IgD-negative memory B cell (primary cell): ENCODE measurements at regions not wholly inside any gene's neighbourhood (a gene's known extent, or its start where the extent isn't known, plus 50 kb on each side); places are given as distances from the start of the nearest gene placed in this dataset.

Experiments
- H3K27ac Mint-ChIP-seq, 3 donors: one replicate each; pipeline ENCODE4 v1.8.0; 2020 to 2022; ENCODE audit warnings: mild to moderate bottlenecking in 3 of 3, mixed read lengths in 3 of 3, moderate library complexity in 1 of 3
- H3K27me3 Mint-ChIP-seq: one replicate; pipeline ENCODE4 v1.8.0; 2021; ENCODE audit warnings: mixed read lengths
- H3K36me3 Mint-ChIP-seq: one replicate; pipeline ENCODE4 v1.8.0; 2020; ENCODE audit warnings: mild to moderate bottlenecking, mixed read lengths
- H3K4me1 Mint-ChIP-seq, 3 donors: one replicate each; pipeline ENCODE4 v1.8.0; 2020 to 2022; ENCODE audit warnings: mixed read lengths in 3 of 3, mild to moderate bottlenecking in 1 of 3
- H3K4me3 Mint-ChIP-seq, 4 donors: one replicate each; pipeline ENCODE4 v1.8.0; 2020 to 2022; ENCODE audit warnings: mild to moderate bottlenecking in 4 of 4, mixed read lengths in 4 of 4, moderate library complexity in 3 of 4
- H3K9me3 Mint-ChIP-seq, 3 donors: one replicate each; pipeline ENCODE4 v1.8.0; 2020 to 2021; ENCODE audit warnings: mixed read lengths in 3 of 3, mild to moderate bottlenecking in 1 of 3

DNA sequence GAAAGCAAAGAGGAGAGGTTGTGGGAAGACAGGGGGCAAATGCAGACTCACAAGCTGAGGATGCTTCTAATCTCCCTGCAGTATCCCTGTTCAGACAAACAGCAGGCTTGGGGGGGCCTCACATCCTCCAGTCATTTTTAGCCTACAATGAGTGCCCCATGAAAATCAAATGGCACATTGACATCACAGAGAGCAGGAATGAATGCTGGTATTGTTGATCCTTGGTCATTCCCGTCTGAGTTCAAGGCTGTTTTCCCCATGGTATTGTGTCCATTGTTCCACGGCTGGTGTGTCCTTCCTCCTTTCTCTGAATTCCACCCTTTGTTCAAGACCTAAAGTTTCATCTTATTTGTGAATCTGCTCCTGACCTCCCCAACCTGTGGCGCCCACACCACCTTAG lies 545.6 kb downstream of the AJAP1 start:
- Mint-ChIP-seq H3K27ac (no peak overlapping the region), H3K9me3 (peaks cover 0 to 6% (median 0%) of the 10 kb centered on the region in 3 donors), H3K4me1 (no peaks in the 10 kb centered on the region), H3K4me3 (no peak overlapping the region), H3K27me3 (no peaks in the 10 kb centered on the region), H3K36me3 (no peaks in the 10 kb centered on the region)

- Mint-ChIP-seq H3K27ac (no peak overlapping the region), H3K4me1 (no peaks in the 10 kb centered on the region), H3K27me3 (no peaks in the 10 kb centered on the region), H3K36me3 (no peaks in the 10 kb centered on the region), H3K4me3 (no peak overlapping the region), H3K9me3 (peaks cover 0 to 6% (median 0%) of the 10 kb centered on the region in 3 donors)
Observed at GRCh38 chr1:5198328-5198727, 543.9 kb downstream of the AJAP1 start.

GRCh38 chr1:5191470-5191869 lies 537.1 kb downstream of the AJAP1 start:
- Mint-ChIP-seq H3K36me3 (no peaks in the 10 kb centered on the region), H3K9me3 (peaks cover 0 to 3% (median 0%) of the 10 kb centered on the region in 3 donors), H3K4me3 (no peak overlapping the region), H3K4me1 (no peaks in the 10 kb centered on the region), H3K27me3 (no peaks in the 10 kb centered on the region), H3K27ac (no peak overlapping the region)

GRCh38 chr1:5189384-5189783 lies 535.0 kb downstream of the AJAP1 start:
- H3K4me3 Mint-ChIP-seq: no peak overlapping the region

GRCh38 chr1:5165762-5166161 lies 511.4 kb downstream of the AJAP1 start:
- Mint-ChIP-seq H3K36me3 (peaks cover 2% of the 10 kb centered on the region), H3K27ac (no peak overlapping the region), H3K4me3 (no peak overlapping the region), H3K4me1 (peaks cover 0 to 2% (median 0%) of the 10 kb centered on the region in 3 donors), H3K27me3 (peaks cover 3% of the 10 kb centered on the region), H3K9me3 (peaks cover 0 to 4% (median 4%) of the 10 kb centered on the region in 3 donors)

More at GRCh38 chr1:5189384-5189783, 535.0 kb downstream of the AJAP1 start:
- Mint-ChIP-seq H3K4me1 (no peaks in the 10 kb centered on the region), H3K27ac (no peak overlapping the region), H3K36me3 (no peaks in the 10 kb centered on the region), H3K9me3 (no peaks in the 10 kb centered on the region), H3K27me3 (no peaks in the 10 kb centered on the region)

GRCh38 chr1:5164158-5164557 lies 509.7 kb downstream of the AJAP1 start:
- no peak overlapping the region for H3K27ac Mint-ChIP-seq
- H3K36me3 Mint-ChIP-seq: no peaks in the 10 kb centered on the region
- no peak overlapping the region for H3K4me3 Mint-ChIP-seq
- peaks cover 0 to 5% (median 4%) of the 10 kb centered on the region in 3 donors for H3K9me3 Mint-ChIP-seq
- peaks cover 3% of the 10 kb centered on the region for H3K27me3 Mint-ChIP-seq
- H3K4me1 Mint-ChIP-seq: no peaks in the 10 kb centered on the region

DNA sequence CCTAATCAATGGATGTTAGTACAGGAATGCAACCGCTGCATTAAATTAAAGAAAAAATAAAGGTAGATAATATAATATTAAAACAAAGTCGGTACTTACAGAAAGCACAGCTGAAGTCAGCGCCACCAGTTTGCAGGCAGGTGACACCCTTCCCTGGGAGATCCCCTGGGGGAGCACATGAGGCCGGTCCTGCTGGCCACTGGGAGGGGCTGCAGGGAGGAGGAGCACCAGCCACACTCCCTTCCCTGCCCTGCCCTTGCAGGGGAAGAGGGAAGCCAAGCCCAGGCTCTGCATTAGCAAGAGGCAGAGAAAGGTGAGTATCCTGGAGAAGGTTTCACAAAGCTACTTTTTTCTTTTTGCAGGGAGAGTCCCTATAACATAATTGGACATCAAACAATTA lies 507.0 kb downstream of the AJAP1 start:
- H3K36me3 Mint-ChIP-seq: no peaks in the 10 kb centered on the region
- no peaks in the 10 kb centered on the region for H3K4me1 Mint-ChIP-seq
- H3K9me3 Mint-ChIP-seq: peaks cover 0 to 6% (median 5%) of the 10 kb centered on the region in 3 donors
- H3K27ac Mint-ChIP-seq: no peak overlapping the region
- no peak overlapping the region for H3K4me3 Mint-ChIP-seq
- H3K27me3 Mint-ChIP-seq: no peaks in the 10 kb centered on the region

DNA sequence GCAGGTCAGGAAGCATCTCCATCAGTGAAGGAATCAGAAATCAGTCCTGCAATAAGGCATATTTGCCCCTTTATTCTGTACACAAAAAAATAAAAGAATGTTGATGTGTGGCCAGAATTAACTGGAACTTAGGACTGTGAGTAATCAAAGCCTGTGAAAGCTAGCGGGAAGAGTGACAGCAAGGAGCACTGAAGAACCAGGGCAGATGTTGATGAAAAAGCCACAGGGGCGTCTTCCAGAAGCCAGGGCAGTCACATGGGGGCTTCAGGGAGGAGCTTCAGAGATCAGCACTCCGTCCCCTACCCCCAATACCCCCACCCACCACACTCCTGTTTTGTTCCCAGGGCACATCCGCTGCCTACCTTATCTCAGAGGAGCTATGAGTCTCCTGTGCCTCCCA lies 502.8 kb downstream of the AJAP1 start:
- Mint-ChIP-seq H3K36me3 (peaks cover 1% of the 10 kb centered on the region), H3K4me3 (no peak overlapping the region), H3K4me1 (no peaks in the 10 kb centered on the region), H3K9me3 (peaks cover 2 to 22% (median 12%) of the 10 kb centered on the region in 3 donors), H3K27ac (no peak overlapping the region), H3K27me3 (no peaks in the 10 kb centered on the region)

- Mint-ChIP-seq H3K27me3 (no peaks in the 10 kb centered on the region), H3K9me3 (peaks cover 5 to 25% (median 10%) of the 10 kb centered on the region in 3 donors), H3K36me3 (peaks cover 1% of the 10 kb centered on the region), H3K4me1 (no peaks in the 10 kb centered on the region), H3K4me3 (no peak overlapping the region), H3K27ac (no peak overlapping the region)
Observed at GRCh38 chr1:5156416-5157120, 502.2 kb downstream of the AJAP1 start.

DNA sequence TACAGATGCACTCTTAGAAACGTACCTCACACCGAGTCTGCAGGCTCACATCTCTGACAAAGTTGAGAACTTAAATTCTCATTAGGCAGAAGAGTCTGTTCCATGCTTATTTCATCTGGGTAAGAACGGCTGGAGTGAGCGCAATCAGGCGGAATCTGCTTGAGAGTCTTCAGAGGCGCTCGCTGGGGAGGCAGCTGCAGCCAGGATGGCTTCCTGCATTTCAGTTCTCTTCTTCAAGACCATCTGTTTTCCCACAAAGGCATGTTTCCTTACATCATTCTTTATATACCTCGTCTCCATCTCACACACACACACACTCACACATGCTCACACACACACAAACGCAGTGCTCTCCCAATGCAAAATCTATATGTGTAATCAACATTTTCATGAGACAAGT lies 497.1 kb downstream of the AJAP1 start:
- H3K4me3 Mint-ChIP-seq: no peak overlapping the region
- no peak overlapping the region for H3K27ac Mint-ChIP-seq
- peaks cover 5 to 20% (median 10%) of the 10 kb centered on the region in 3 donors for H3K9me3 Mint-ChIP-seq
- H3K36me3 Mint-ChIP-seq: peaks cover 1% of the 10 kb centered on the region
- no peaks in the 10 kb centered on the region for H3K4me1 Mint-ChIP-seq
- H3K27me3 Mint-ChIP-seq: no peaks in the 10 kb centered on the region

- H3K4me3 Mint-ChIP-seq: no peak overlapping the region
- H3K36me3 Mint-ChIP-seq: peaks cover 1% of the 10 kb centered on the region
- H3K4me1 Mint-ChIP-seq: no peaks in the 10 kb centered on the region
- no peak overlapping the region for H3K27ac Mint-ChIP-seq
- H3K27me3 Mint-ChIP-seq: no peaks in the 10 kb centered on the region
- peaks cover 5 to 18% (median 5%) of the 10 kb centered on the region in 3 donors for H3K9me3 Mint-ChIP-seq
Observed at GRCh38 chr1:5150191-5150590, 495.8 kb downstream of the AJAP1 start.

DNA sequence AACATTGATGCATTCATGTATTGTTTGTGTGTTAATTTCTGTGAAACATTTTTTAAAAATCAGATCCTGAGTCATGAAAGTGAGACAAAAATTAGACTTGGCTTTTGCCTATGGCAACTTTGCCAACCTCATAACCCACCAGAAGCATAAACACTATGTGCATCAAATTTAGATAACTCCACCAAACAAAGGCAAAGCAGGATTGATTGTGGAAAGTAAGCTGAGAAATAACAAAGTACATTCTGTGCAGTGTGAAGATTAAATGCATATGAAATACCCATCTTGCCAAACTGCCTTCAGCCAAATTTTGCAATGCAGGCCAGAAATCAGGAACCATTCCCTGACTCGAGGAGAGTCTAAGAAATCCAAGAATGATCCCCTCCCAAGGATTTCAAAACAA lies 493.4 kb downstream of the AJAP1 start:
- Mint-ChIP-seq H3K27me3 (peaks cover 3% of the 10 kb centered on the region), H3K27ac (no peak overlapping the region), H3K4me3 (no peak overlapping the region), H3K4me1 (no peaks in the 10 kb centered on the region), H3K9me3 (peaks cover 0 to 13% (median 7%) of the 10 kb centered on the region in 3 donors), H3K36me3 (peaks cover 1% of the 10 kb centered on the region)

DNA sequence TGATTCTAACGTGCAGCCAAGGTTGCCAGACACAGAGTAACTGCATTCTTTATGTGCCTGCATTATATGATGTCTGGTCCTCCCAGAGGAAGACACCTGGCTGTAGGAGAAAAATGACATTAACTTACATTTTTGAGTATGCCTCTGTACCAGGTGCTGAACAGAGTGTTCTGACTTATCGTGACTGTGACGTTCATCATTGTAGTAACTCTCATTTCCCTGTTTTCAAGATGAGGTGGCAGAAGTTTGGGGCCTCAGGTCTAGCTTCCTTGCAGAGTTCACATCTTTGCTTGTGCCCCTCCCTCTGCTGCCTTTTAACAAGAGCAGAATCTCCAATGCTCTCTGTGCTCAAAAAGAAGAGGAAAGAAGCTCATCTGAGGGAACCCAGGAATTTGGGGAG lies 488.0 kb downstream of the AJAP1 start:
- H3K27ac Mint-ChIP-seq: no peak overlapping the region
- no peak overlapping the region for H3K4me3 Mint-ChIP-seq
- peaks cover 3% of the 10 kb centered on the region for H3K27me3 Mint-ChIP-seq
- H3K9me3 Mint-ChIP-seq: peaks cover 0 to 4% (median 2%) of the 10 kb centered on the region in 3 donors
- peaks cover 1% of the 10 kb centered on the region for H3K36me3 Mint-ChIP-seq
- no peaks in the 10 kb centered on the region for H3K4me1 Mint-ChIP-seq

DNA sequence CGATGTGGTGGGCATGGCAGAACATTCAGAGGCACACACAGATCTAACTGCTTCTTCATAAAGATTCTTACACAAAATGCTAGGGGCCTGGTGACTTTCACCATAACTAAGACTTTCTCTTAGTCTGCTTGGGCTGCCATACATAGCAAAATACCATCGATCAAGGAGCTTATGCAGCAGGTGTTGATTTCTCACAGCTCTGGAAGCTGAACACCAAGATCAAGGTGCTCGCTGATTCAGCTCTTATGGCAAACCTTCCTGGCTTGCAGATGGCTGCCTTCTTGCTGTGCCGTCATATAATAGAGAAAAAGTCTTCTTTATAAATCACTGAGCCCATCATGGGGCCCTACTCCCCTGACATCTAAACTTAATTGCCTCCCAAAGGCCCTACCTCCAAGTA lies 487.3 kb downstream of the AJAP1 start:
- H3K9me3 Mint-ChIP-seq: peaks cover 2 to 4% (median 4%) of the 10 kb centered on the region in 3 donors
- H3K36me3 Mint-ChIP-seq: peaks cover 1% of the 10 kb centered on the region
- H3K4me3 Mint-ChIP-seq: no peak overlapping the region

GRCh38 chr1:5140962-5141361 lies 486.6 kb downstream of the AJAP1 start:
- Mint-ChIP-seq H3K36me3 (peaks cover 1% of the 10 kb centered on the region), H3K27ac (no peak overlapping the region), H3K27me3 (peaks cover 3% of the 10 kb centered on the region), H3K4me3 (no peak overlapping the region), H3K4me1 (no peaks in the 10 kb centered on the region), H3K9me3 (peaks cover 2 to 4% (median 4%) of the 10 kb centered on the region in 3 donors)

More for the DNA sequence above, 487.3 kb downstream of the AJAP1 start:
- Mint-ChIP-seq H3K4me1 (no peaks in the 10 kb centered on the region), H3K27me3 (peaks cover 3% of the 10 kb centered on the region), H3K27ac (no peak overlapping the region)

- Mint-ChIP-seq H3K4me1 (no peaks in the 10 kb centered on the region), H3K4me3 (no peak overlapping the region), H3K27me3 (peaks cover 3% of the 10 kb centered on the region), H3K9me3 (peaks cover 1 to 4% (median 2%) of the 10 kb centered on the region in 3 donors), H3K27ac (no peak overlapping the region), H3K36me3 (peaks cover 1% of the 10 kb centered on the region)
Observed at GRCh38 chr1:5140136-5140535, 485.7 kb downstream of the AJAP1 start.
